ENCODE measurements at regions not wholly inside any gene's neighbourhood (a gene's known extent, or its start where the extent isn't known, plus 50 kb on each side); places are given as distances from the start of the nearest gene placed in this dataset.

- Histone ChIP-seq H3K4me1 (no peaks in the 10 kb centered on the region), H3K9me3 (no peaks in the 10 kb centered on the region), H3K36me3 (no peaks in the 10 kb centered on the region), H3K27me3 (no peaks in the 10 kb centered on the region), H3K27ac (no peak overlapping the region), H3K4me3 (no peak overlapping the region)
- intact Hi-C loops (cut with DNase I; ENCODE audit: low total_unique reads), result no loop called here
- no peak for DNase-seq (ENCODE audit: low spot score in 2 of 2)
- TF ChIP-seq POLR2A (IDR thresholded peaks at IDR 0.05) (no peak), POLR2AphosphoS5 (IDR thresholded peaks at IDR 0.05) (no peak)
- TF ChIP-seq, protein P1, sequence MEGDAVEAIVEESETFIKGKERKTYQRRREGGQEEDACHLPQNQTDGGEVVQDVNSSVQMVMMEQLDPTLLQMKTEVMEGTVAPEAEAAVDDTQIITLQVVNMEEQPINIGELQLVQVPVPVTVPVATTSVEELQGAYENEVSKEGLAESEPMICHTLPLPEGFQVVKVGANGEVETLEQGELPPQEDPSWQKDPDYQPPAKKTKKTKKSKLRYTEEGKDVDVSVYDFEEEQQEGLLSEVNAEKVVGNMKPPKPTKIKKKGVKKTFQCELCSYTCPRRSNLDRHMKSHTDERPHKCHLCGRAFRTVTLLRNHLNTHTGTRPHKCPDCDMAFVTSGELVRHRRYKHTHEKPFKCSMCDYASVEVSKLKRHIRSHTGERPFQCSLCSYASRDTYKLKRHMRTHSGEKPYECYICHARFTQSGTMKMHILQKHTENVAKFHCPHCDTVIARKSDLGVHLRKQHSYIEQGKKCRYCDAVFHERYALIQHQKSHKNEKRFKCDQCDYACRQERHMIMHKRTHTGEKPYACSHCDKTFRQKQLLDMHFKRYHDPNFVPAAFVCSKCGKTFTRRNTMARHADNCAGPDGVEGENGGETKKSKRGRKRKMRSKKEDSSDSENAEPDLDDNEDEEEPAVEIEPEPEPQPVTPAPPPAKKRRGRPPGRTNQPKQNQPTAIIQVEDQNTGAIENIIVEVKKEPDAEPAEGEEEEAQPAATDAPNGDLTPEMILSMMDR (IDR thresholded peaks at IDR 0.05), result no peak
Observed at GRCh38 chr14:30373053-30373452, 185.9 kb upstream of the G2E3 start.

- TF ChIP-seq POLR2AphosphoS5 (IDR thresholded peaks at IDR 0.05) (no peak), POLR2A (IDR thresholded peaks at IDR 0.05) (no peak)
- TF ChIP-seq, protein P1 (IDR thresholded peaks at IDR 0.05), result no peak
- intact Hi-C loops (cut with DNase I; ENCODE audit: low total_unique reads), result no loop called here
- H3K36me3 ChIP-seq, result no peaks in the 10 kb centered on the region
Observed at GRCh38 chr14:30373526-30373925, 185.4 kb upstream of the G2E3 start.

GRCh38 chr14:30375296-30375892 is 183.6 kb upstream of the G2E3 start:
- Histone ChIP-seq H3K36me3 (no peaks in the 10 kb centered on the region), H3K27me3 (no peaks in the 10 kb centered on the region), H3K27ac (no peak overlapping the region), H3K4me3 (no peak overlapping the region), H3K4me1 (no peaks in the 10 kb centered on the region), H3K9me3 (no peaks in the 10 kb centered on the region)
- TF ChIP-seq POLR2A (IDR thresholded peaks at IDR 0.05) (no peak), POLR2AphosphoS5 (IDR thresholded peaks at IDR 0.05) (no peak)
- TF ChIP-seq, protein P1 (IDR thresholded peaks at IDR 0.05), result peak; percentile 24 to 64 (median 43)
- peak in 1 of 2 donors; percentile 58 for DNase-seq (ENCODE audit: low spot score in 2 of 2)
- intact Hi-C loops (cut with DNase I; ENCODE audit: low total_unique reads), result loop anchor here (2.0 kb wide), 1 partner anchor 13 kb away; no protein-coding TSS in a partner anchor

More at GRCh38 chr14:30373526-30373925, 185.4 kb upstream of the G2E3 start:
- Histone ChIP-seq H3K9me3 (no peaks in the 10 kb centered on the region), H3K4me3 (no peak overlapping the region), H3K4me1 (no peaks in the 10 kb centered on the region), H3K27me3 (no peaks in the 10 kb centered on the region), H3K27ac (no peak overlapping the region)
- DNase-seq (ENCODE audit: low spot score in 2 of 2), result no peak

- TF ChIP-seq POLR2A (IDR thresholded peaks at IDR 0.05) (no peak), POLR2AphosphoS5 (IDR thresholded peaks at IDR 0.05) (no peak)
- TF ChIP-seq, protein P1 (IDR thresholded peaks at IDR 0.05), result no peak
- intact Hi-C loops (cut with DNase I; ENCODE audit: low total_unique reads), result no loop called here
- Histone ChIP-seq H3K4me3 (no peak overlapping the region), H3K36me3 (no peaks in the 10 kb centered on the region), H3K4me1 (no peaks in the 10 kb centered on the region), H3K27ac (no peak overlapping the region), H3K9me3 (no peaks in the 10 kb centered on the region), H3K27me3 (no peaks in the 10 kb centered on the region)
- no peak for DNase-seq (ENCODE audit: low spot score in 2 of 2)
Observed at GRCh38 chr14:30381861-30382480, 177.0 kb upstream of the G2E3 start.

DNA sequence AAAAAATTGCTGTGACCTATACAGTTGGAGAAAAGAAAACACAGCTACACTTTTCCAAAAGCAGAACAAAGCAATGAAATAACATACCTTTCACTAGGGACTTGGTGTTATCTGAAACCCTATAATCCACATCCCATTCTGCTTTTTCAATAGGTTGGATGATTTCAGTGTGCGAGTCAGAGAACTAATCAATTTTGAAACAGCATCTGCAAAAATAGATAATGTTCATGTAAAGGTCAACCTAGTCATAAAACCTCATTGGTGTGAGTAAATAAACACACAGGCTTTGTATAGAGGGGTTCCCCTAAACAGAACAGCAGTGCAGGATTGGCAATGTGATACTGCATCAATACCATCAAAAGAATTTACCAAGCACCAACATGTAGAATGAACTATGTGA is 173.0 kb upstream of the G2E3 start:
- Histone ChIP-seq H3K36me3 (no peaks in the 10 kb centered on the region), H3K9me3 (no peaks in the 10 kb centered on the region), H3K4me1 (no peaks in the 10 kb centered on the region), H3K27ac (no peak overlapping the region), H3K27me3 (no peaks in the 10 kb centered on the region), H3K4me3 (no peak overlapping the region)
- no peak for DNase-seq (ENCODE audit: low spot score in 2 of 2)
- intact Hi-C loops (cut with DNase I; ENCODE audit: low total_unique reads), result no loop called here
- TF ChIP-seq POLR2AphosphoS5 (IDR thresholded peaks at IDR 0.05) (no peak), POLR2A (IDR thresholded peaks at IDR 0.05) (no peak)
- TF ChIP-seq, protein P1 (IDR thresholded peaks at IDR 0.05), result no peak

Measured in breast epithelium (tissue), 4 donors.